Urothelium cell line (cell line): ENCODE measurements at regions not wholly inside any gene's neighbourhood (a gene's known extent, or its start where the extent isn't known, plus 50 kb on each side); places are given as distances from the start of the nearest gene placed in this dataset.
"Not testable (repeated sequence)": the region's sequence is repeated elsewhere in the genome, so short reads cannot be mapped to it uniquely, and the experiment has no call there.

Experiments
- DNase-seq: peaks from one replicate; pipeline ENCODE4 v3.0.0; 2011; ENCODE audit warnings: low spot score, mixed read lengths
- FAIRE-seq: peaks from 2 replicates; lab custom pipeline; 2011; peaks lifted over from hg19 to GRCh38; lab: Jason Lieb, UNC

DNA sequence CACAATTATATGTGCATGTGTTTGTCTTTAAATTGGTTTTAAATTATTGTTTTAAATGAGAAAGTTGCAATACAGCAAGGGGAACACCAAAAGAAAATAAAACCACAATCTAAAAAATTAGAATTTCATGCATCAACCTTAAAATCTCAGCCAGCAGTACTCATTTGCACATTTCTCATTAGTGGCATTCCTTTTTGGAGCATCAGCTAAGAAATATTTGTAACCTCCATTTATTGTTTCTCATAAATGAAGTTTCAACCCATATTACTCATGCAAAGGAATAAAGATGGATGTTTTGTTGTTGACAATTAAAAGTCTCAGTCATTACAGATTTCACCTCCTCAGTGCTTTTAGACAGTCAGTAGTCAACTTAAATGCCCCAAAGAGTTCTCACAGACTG lies 160.1 kb downstream of the TBX15 start:
- DNase-seq, result no peak

DNA sequence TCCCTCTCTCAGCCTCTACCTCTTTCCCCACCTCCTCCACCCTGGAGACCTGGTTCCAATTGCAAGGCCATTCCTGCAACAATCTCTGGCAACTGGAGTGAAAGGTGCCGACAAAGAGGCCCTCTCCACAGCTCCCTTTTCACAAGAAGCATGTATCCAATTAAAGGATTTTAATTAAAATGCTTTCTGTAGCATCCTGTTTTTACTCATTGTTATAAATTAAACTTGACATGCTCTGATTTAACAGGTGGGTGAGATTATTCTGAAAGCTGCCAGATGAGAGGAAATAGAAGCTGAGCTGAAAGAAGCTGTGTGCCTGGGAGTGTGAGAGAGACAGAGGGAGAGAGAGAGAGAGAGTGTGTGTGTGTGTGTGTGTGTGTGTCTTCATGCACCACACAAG lies 160.5 kb downstream of the TBX15 start:
- FAIRE-seq, result no peak

More for the DNA sequence above, 160.1 kb downstream of the TBX15 start:
- no peak for FAIRE-seq

GRCh38 chr1:118827207-118827606 lies 160.9 kb downstream of the TBX15 start:
- DNase-seq (no peak), FAIRE-seq (no peak)

More for the DNA sequence above, 160.5 kb downstream of the TBX15 start:
- DNase-seq, result no peak

- FAIRE-seq (no peak), DNase-seq (no peak)
Measured at GRCh38 chr1:118826669-118827068, 161.5 kb downstream of the TBX15 start.

- FAIRE-seq, result no peak
- DNase-seq, result no peak
Measured at GRCh38 chr1:118825619-118826018, 162.5 kb downstream of the TBX15 start.

DNA sequence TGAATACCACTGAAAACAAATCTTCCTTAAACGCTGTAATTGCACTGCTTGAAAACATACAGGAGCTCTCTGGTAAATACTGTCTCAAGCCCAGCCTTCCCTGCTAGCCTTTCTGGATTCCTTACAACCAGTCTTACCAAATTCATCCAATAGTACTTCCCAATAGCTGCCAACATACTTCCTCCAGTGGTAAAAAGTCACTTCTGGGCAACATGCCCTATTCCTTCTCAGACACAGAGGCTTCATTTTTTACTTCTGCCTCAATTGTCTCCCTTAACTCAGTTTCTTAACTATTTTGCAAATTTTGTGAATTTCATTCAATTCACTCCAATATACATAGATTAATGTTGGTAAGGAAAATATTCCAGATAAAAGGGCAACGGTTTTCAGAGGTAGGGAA lies 166.3 kb downstream of the TBX15 start:
- no peak for DNase-seq
- no peak for FAIRE-seq

DNA sequence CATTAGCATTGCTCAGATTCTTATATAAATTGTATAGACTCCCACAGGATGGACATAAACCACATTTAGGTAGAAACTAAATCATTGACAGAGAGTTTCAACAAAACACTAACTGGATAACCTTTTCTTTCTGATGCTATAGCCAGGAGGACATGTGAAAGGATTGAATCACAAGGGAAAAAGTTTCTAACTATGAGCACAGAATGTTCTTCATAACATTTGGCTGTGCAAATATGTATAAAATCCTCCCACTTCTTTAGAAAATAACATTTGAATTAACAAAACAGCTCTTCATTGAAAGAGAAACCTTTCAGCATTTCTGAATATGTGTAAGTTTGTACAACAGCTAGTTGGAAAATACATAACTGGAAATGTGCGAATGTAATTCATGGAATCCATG lies 167.3 kb downstream of the TBX15 start:
- no peak for FAIRE-seq
- no peak for DNase-seq

- DNase-seq, result no peak
- no peak for FAIRE-seq
Measured at GRCh38 chr1:118815909-118816308, 172.2 kb downstream of the TBX15 start.

- FAIRE-seq (no peak), DNase-seq (no peak)
Measured at GRCh38 chr1:118812555-118812954, 175.6 kb downstream of the TBX15 start.

DNA sequence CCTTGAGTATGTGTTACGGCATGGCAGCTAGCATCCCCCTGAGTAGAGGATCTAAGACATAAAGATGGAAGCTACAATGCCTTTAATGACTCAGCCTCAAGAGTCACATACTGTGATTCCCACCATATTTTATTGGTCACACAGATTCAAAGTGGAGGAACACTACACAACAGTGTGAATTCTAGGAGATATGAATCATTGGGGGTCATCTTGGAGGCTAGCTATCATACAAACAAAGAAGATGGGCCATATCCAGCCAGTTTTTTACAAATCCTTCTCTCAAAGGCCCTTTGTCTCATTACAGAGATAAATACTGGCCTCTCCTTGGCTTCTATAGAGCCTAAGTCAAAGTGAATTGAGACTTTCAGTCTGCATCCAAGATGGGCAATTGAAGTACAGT lies 177.0 kb downstream of the TBX15 start:
- DNase-seq, result no peak
- FAIRE-seq, result no peak

DNA sequence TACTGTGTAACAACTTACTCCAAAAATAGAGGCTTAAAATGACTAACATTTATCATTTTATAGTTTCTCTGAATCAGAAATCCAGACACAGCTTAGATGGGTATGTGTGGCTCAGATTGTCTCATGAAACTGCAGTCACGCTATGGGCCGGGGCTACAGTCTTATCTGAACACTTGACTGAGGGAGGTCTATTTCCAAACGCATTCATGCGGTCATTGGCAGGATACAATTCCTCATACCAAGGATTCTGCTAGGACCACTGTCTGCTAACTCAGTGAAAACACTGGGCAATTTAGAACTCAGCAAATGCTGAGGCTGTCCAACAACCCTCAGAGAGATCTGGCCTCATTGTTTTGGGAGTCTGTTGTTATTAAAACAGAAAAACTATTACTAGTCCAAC lies 178.6 kb downstream of the TBX15 start:
- FAIRE-seq (no peak), DNase-seq (no peak)

GRCh38 chr1:118803128-118803527 lies 185.0 kb downstream of the TBX15 start:
- DNase-seq, result not testable (repeated sequence)

GRCh38 chr1:118791094-118791691 lies 196.9 kb downstream of the TBX15 start:
- FAIRE-seq (no peak), DNase-seq (no peak)

More at GRCh38 chr1:118803128-118803527, 185.0 kb downstream of the TBX15 start:
- not testable (repeated sequence) for FAIRE-seq

GRCh38 chr1:118788463-118788862 lies 199.7 kb downstream of the TBX15 start:
- FAIRE-seq (no peak), DNase-seq (peak; percentile 53)

DNA sequence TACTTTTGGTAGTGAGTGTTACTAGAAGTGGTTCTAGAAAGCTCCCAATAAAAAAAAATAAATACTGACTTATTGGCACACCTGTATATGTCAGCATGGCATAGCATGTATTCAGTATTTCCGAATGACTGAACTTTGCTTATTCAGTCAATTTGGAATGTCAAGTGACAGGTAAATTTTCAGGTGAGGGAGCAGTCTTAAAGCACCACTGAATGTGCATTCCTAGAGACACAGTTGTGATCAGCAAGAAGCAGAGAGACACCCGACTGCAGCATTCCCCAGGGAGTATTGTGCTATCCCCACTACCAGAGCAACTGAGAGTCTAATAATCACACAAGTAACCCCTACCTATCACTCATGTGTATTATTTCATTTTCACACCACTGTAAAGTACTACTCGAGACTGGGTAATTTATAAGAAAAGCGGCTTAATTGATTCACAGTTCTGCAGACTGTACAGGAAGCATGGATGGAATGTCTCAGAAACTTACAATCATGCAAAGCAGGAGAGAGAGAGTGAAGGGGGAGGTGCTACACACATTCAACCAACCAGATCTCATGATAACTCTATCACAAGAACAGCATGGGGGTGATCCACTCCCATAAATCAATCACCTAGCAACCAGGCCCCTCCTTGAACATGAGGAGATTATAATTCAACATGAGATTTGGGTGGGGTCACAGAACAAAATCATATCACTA lies 201.5 kb downstream of the TBX15 start:
- no peak for DNase-seq
- FAIRE-seq, result no peak

GRCh38 chr1:118785246-118785645 lies 202.9 kb downstream of the TBX15 start:
- FAIRE-seq (peak; percentile 46), DNase-seq (peak; percentile 55)

- FAIRE-seq (no peak), DNase-seq (no peak)
Measured at GRCh38 chr1:118783095-118783758, 204.9 kb downstream of the TBX15 start.

GRCh38 chr1:118773656-118774055 lies 214.5 kb downstream of the TBX15 start:
- no peak for FAIRE-seq
- DNase-seq, result no peak

- FAIRE-seq, result no peak
- no peak for DNase-seq
Measured at GRCh38 chr1:118767971-118768370, 220.2 kb downstream of the TBX15 start.

DNA sequence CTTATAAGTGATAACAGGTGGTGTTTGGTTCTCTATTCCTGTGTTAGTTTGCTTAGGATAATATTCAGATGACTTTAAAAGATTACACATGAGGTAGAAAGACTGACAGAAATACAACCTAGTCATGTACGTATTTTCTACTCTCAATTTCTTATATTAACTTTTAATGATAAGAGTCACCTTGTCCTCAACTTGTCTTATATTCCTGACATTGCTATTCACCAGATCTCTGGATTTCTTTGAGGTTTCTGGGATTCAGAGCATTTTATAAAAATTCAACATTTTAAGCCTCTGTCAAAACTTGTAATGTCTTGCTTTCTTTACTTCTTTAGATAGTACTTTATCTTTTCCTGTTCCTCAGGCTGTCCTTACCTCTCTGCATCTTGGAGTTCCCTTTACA lies 234.2 kb downstream of the TBX15 start:
- no peak for DNase-seq
- FAIRE-seq, result no peak

GRCh38 chr1:118751166-118751565 lies 237.0 kb downstream of the TBX15 start:
- DNase-seq (no peak), FAIRE-seq (no peak)

GRCh38 chr1:118744420-118744819 lies 243.7 kb downstream of the TBX15 start:
- DNase-seq (no peak), FAIRE-seq (no peak)
